Islet precursor cell (in vitro differentiated cells): ENCODE measurements at regions not wholly inside any gene's neighbourhood (a gene's known extent, or its start where the extent isn't known, plus 50 kb on each side); places are given as distances from the start of the nearest gene placed in this dataset.

Experiments used
- DNase-seq: peaks from one replicate; pipeline ENCODE4 v3.0.0-alpha.2; 2018

DNA sequence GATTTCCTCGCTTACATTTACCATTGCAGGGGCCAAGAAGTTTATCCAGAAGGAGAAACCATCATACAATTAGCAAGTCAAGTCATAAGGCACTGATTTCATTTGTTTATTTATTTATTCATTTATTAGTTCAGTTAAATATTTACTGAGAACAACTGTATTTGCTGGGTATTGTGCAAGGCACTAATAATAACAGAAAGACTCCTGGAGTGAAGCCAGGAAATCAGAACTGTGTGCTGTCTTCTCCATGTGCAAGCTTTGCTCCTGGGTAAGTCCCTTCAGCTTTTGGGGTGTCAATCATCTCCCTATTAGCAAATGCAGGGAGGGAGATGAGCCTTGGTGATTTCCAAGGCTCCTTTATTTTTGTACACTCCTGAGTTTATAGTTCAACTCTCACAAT is 341.6 kb upstream of the MEIS1 start:
- DNase-seq: no peak

DNA sequence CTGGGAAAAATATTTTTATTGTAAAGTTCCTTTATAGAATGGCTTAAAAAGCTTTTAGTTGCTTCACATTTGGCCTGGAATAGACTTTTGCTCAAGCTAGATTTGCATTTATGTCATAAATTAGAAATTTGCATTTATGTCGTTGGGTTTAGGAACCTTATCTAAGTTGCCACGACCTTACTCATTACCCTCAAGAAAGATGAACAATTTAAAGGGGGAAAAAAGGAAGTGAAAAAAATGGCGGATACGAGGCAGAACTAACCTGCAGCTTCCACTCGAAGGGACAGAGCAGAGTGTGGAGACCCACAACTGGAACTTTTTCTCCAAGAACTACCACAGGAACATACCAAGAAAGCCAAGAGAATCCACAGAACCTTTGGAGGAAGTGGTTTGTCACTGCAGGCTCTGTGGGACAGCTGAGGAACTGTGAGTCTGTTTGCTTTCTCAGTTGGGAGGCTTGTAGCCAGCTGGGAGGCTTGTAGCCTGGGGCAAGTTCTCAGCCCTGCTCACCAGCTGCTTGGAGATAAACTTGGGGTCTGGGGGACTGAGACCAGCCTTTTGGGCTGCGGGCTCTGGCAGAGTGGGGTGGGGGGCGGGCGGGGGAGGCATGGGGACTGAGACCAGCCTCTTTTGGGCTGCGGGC is 349.9 kb upstream of the MEIS1 start:
- no peak for DNase-seq

GRCh38 chr2:66082581-66082980 is 352.3 kb upstream of the MEIS1 start:
- DNase-seq: no peak

DNA sequence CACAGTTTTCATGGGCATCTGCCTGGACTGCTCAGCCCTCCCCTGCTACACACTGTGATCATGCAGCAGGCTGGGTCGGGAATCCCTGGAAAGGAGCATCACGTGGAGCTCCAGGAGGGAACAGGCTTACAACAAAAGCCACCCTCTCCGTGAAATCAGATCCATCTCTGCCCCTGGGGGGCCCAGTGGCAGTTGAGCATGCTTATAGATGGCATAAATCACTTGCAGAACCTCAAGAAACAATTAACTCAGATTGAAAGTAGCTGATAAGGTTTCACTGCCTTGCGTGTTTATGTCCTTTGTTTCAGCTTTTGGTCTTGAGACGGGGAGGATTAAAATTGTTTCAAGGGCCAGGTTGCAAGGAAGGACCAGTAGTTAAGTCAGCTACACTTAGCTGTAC is 354.8 kb upstream of the MEIS1 start:
- DNase-seq: peak; percentile 89

- no peak for DNase-seq
These were observed 361.8 kb upstream of the MEIS1 start for GRCh38 chr2:66073172-66073571.

GRCh38 chr2:66070721-66071602 is 364.0 kb upstream of the MEIS1 start:
- DNase-seq: no peak

GRCh38 chr2:66069937-66070720 is 364.8 kb upstream of the MEIS1 start:
- DNase-seq: no peak

DNA sequence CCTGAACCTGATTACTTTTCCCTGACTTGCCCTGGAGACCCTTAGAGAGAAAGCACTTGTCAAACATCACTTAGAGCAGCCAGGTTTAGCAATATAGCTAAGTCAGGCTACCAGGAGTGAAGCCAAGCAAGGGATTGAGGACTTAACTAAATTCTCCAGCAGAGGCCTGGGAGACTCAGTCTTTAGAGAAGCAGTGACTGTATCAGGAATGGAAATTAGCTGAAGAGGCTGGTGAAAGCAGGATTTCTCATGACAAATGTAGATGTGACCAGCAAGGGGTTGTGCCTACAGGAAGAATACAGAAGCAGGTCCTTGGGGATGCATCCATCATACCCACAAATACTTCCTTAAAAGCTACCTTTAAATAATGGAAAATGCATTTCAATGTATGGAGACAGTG is 368.9 kb upstream of the MEIS1 start:
- no peak for DNase-seq

GRCh38 chr2:66059332-66059731 is 375.6 kb upstream of the MEIS1 start:
- DNase-seq: no peak

DNA sequence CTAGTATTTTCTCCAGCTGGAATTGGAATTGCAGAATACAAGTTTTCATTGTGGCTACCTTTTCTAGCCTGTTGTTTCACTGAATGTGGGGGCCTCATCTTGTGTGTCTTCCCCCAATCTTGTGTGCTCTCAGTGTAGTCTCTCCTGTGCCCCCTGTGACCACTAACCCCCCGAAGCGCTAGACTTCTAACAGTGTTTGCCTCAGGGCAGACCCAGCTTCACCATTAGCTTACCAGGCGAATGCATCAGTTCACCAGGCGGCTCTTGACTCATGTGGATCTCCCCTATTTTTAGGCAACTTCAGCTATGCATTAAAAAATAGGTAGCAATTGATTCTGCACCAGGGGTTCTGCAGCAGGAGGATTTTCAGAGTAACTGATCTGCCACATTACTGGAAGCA is 376.2 kb upstream of the MEIS1 start:
- DNase-seq: no peak

GRCh38 chr2:66057844-66058243 is 377.1 kb upstream of the MEIS1 start:
- no peak for DNase-seq

DNA sequence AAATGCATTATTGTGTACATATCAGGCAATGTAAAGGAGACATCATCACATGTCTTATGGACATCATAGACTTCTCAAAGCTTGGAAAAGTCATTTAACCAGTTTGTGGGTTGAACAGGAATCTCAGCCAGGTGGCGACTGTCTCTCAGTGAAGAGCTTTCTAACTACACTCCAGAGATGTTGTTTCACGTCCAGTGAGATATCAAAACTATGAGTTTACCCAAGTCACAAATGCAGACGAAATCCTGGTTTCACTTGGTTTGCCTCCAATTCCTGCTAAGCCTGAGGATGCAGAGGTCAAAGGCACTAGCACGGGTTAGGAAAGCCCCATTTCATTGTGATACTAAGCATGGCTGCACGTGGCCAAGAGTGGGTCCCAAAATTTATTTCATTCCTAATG is 384.5 kb upstream of the MEIS1 start:
- no peak for DNase-seq

DNA sequence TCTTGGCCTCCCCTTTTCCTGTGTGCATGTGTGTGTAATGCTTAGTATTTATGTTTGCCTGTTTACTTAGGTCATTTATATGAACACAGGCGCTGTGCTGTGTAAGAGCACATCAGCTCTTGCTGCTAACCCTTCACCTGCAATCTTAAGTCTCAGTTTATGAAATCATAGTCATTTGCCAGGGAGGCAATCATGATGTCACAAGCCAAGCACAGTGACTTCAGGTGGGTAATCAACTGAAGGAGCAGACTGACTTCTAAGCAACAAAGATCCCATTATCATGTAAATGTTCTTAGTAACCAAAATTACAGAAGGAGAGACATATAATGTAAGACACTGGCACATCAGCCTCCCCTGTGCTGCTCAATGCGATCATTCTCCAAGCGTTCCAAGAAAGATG is 386.3 kb upstream of the MEIS1 start:
- DNase-seq: no peak

DNA sequence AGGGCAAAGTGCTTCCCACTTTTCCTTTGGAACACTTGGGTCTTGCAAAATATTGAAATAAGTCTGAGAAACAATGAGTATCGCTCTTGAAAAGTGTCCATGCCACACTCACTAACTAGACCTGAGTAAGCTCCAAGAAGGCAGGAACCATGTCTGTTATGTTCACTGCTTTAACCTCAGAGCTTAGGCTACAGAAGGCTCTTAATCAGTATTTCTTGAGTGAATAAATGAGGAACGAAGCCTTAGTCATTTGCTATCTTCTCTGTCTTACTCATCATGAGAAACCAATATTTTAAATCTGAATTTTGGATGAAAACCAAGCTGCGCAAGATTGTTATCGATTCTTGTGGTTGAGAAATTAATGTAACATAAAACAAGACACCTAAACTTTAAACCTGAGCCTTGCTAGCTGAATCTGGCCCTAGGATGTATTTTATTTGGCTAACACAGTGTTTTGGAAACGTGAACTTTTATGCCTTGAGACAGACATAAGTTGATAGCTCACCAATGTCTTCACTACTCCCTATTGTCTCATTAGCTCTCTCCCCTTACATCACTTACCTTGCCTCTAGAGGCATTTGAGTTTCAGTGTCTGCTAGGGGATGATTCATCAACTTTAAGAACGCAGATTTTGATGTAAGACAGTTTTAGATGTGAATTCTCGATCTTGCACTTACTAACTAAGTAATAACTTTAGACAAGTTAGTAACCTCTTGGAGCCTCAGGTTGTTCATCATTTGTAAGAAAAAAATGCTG is 392.8 kb upstream of the MEIS1 start:
- no peak for DNase-seq

DNA sequence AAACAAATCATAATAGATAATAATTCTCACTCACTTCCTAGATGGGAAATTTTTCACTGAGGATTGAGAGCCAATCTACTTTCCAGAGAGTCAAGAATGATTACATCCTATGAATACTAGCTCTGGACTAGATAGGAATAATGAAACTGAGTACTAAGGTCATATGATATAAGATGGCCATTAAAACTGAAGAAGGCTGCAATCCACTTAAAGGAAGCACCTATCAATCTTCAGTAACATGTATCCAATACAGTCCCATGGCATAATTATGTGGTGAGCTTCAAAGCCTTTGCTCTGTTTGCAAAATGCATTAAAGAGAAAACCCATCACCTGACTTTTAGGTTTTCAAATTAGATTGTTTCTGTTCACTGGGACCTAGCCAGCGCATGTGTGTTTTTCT is 398.0 kb upstream of the MEIS1 start:
- no peak for DNase-seq

GRCh38 chr2:66034467-66034866 is 400.5 kb upstream of the MEIS1 start:
- DNase-seq: no peak

DNA sequence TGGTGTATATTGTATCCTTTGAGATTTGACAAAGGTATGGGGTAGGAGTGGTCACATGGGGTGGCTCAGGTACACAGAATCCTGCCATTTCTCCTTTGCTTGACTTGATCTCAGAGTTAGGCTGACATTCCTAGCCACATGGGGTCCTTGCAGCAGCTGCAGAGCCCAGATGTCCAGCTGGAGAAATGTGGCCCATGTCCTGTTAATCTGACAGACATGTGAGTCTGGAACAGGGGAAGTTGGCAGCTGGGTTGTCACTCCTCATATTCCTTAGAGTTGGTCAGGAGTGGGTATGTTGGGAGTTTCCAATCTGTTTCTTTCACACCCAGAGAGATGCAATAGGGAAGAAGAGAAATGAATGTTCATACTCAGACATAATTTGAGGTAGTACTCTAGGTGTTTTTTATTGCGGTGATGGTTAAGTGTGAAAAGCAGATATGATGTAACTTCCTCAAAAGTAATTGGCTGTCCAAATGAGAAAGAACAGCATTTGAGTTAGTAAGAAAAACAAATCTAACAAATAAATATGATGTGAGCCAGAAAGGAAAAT is 402.6 kb upstream of the MEIS1 start:
- DNase-seq: no peak

DNA sequence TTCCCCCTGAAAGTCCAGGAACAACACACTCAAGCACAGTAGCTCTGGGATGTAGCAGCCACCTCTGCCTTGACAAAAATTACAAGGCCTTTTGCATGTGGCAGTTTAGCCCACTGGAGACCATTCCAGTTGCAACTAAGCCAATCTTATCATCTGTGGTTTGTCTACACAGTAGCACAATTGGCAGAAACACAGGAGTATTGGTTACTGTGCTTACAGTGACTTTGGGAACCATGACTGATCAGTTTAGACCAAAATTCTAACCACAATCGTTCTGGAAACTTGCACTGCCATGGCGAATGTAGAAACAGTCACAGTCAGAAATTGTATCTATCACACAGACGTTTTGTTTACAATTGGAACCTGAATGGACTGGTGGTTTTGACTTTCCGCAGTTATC is 403.7 kb upstream of the MEIS1 start:
- DNase-seq: no peak

DNA sequence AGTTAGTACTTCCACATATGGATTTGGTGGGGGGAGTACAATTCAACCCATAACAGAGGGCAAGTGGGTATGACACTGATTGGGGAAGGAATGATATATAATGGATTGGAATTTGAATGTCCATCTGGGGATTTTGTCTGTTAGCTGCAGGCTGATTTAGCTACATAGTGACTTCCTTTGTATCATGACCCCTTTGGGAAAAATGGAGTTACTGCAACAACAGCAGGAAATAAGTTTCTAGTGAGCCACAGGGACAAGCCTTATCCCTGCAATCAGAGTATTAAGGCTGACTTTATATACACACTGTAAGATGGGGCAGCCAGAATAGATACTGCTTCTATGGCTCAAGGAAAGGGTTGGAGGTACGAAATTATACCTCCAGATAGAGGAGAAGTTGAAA is 404.4 kb upstream of the MEIS1 start:
- no peak for DNase-seq

- peak; percentile 92 for DNase-seq
These were observed 410.5 kb upstream of the MEIS1 start for GRCh38 chr2:66024391-66024790.

DNA sequence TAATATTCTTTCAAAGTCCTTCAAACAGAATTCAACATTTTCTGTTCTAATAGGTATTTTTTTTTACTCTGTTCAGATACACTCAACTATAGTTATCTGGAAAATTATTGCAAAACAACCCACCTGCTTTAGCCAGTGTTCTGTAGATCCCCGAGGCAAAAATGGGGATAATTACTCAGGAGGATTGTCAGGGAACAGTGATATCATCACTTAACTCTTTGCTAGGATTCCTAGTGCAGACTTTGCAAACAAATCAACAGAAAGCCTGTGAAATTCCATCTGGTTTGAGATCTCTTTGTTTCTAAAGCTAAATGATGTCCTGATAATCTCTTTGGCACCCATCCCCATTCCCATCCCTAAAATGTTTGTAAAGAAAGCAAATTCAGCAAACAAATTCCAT is 413.6 kb upstream of the MEIS1 start:
- no peak for DNase-seq

DNA sequence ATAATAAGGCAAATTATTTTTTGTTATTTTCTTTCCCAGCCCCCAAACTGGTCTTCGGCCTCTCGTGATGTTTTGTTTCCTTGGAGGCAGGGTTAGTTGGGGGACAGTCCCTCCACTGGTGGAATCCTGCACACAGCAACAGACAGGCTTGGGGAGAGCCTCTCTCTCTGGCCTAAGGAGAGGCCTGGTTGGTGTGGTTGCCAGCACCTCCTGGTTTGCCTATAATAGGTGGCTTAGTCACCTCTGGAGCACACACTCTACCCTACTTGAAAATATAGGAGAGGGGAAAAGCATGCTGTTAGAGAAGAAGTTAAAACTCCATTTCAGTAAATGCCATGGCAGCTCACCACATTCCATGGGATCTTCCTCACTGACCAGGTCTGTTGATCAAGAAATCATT is 417.2 kb upstream of the MEIS1 start:
- DNase-seq: peak; percentile 60

DNA sequence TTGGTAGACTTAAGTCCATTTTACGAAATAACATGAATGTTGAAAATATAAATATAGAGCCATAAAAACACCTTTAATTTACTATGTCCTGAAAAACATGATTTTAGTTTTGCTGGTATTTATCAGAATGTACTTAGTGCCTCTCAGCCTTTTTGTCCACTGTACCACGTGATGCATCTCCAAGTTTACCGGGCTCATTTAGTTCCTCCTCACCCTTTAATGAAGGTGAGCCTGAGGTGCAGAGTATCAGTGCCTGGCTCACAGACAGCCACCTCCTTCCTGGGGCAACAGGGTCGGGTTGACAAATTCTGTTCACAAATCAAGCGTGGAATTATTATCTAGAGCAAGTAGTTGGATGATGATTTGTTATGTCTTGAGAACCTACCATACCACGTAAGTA is 420.5 kb upstream of the MEIS1 start:
- DNase-seq: no peak
